GM18873 (cell line): ENCODE measurements at regions not wholly inside any gene's neighbourhood (a gene's known extent, or its start where the extent isn't known, plus 50 kb on each side); places are given as distances from the start of the nearest gene placed in this dataset.
"Not testable (repeated sequence)": the region's sequence is repeated elsewhere in the genome, so short reads cannot be mapped to it uniquely, and the experiment has no call there.

ENCODE experiments used
- ATAC-seq: cut with Tn5 transposase; IDR thresholded peaks from one replicate; pipeline ENCODE4 v1.9.1; 2021; ENCODE audit warnings: mild to moderate bottlenecking, moderate library complexity, moderate number of reproducible peaks; ENCODE audit not compliant: unreplicated experiment, low FRiP score

GRCh38 chr2:193267496-193268002 lies 1072.8 kb upstream of the TMEFF2 start:
- ATAC-seq, result no peak

GRCh38 chr2:193253014-193253530 lies 1058.3 kb upstream of the TMEFF2 start:
- ATAC-seq, result no peak

GRCh38 chr2:193251909-193252308 lies 1057.2 kb upstream of the TMEFF2 start:
- no peak for ATAC-seq

- ATAC-seq, result no peak
Observed at GRCh38 chr2:193250389-193250788, 1055.7 kb upstream of the TMEFF2 start.

- ATAC-seq, result no peak
Observed at GRCh38 chr2:193240752-193241151, 1046.0 kb upstream of the TMEFF2 start.

- no peak for ATAC-seq
Observed at GRCh38 chr2:193231634-193232033, 1036.9 kb upstream of the TMEFF2 start.

GRCh38 chr2:193228276-193228675 lies 1033.5 kb upstream of the TMEFF2 start:
- ATAC-seq, result no peak

GRCh38 chr2:193222454-193222853 lies 1027.7 kb upstream of the TMEFF2 start:
- ATAC-seq, result no peak

GRCh38 chr2:193219413-193219812 lies 1024.7 kb upstream of the TMEFF2 start:
- ATAC-seq, result no peak

GRCh38 chr2:193201583-193201982 lies 1006.9 kb upstream of the TMEFF2 start:
- no peak for ATAC-seq

GRCh38 chr2:193199322-193199721 lies 1004.6 kb upstream of the TMEFF2 start:
- ATAC-seq, result no peak

GRCh38 chr2:193187816-193188215 lies 993.1 kb upstream of the TMEFF2 start:
- no peak for ATAC-seq

GRCh38 chr2:193170981-193171380 lies 976.2 kb upstream of the TMEFF2 start:
- not testable (repeated sequence) for ATAC-seq

GRCh38 chr2:193156480-193156879 lies 961.7 kb upstream of the TMEFF2 start:
- ATAC-seq, result no peak

- no peak for ATAC-seq
Observed at GRCh38 chr2:193154076-193154475, 959.3 kb upstream of the TMEFF2 start.

GRCh38 chr2:193153576-193153975 lies 958.8 kb upstream of the TMEFF2 start:
- no peak for ATAC-seq

- not testable (repeated sequence) for ATAC-seq
Observed at GRCh38 chr2:193142467-193142866, 947.7 kb upstream of the TMEFF2 start.

- no peak for ATAC-seq
Observed at GRCh38 chr2:193141998-193142397, 947.3 kb upstream of the TMEFF2 start.

GRCh38 chr2:193140895-193141294 lies 946.2 kb upstream of the TMEFF2 start:
- ATAC-seq, result not testable (repeated sequence)

- ATAC-seq, result no peak
Observed at GRCh38 chr2:193124815-193125214, 930.1 kb upstream of the TMEFF2 start.

- ATAC-seq, result no peak
Observed at GRCh38 chr2:193114827-193115226, 920.1 kb upstream of the TMEFF2 start.

GRCh38 chr2:193112986-193113385 lies 918.3 kb upstream of the TMEFF2 start:
- no peak for ATAC-seq

GRCh38 chr2:193103064-193103463 lies 908.3 kb upstream of the TMEFF2 start:
- ATAC-seq, result no peak
